ENCODE measurements at regions not wholly inside any gene's neighbourhood (a gene's known extent, or its start where the extent isn't known, plus 50 kb on each side); places are given as distances from the start of the nearest gene placed in this dataset.
"Not testable (repeated sequence)": the region's sequence is repeated elsewhere in the genome, so short reads cannot be mapped to it uniquely, and the experiment has no call there.

DNA sequence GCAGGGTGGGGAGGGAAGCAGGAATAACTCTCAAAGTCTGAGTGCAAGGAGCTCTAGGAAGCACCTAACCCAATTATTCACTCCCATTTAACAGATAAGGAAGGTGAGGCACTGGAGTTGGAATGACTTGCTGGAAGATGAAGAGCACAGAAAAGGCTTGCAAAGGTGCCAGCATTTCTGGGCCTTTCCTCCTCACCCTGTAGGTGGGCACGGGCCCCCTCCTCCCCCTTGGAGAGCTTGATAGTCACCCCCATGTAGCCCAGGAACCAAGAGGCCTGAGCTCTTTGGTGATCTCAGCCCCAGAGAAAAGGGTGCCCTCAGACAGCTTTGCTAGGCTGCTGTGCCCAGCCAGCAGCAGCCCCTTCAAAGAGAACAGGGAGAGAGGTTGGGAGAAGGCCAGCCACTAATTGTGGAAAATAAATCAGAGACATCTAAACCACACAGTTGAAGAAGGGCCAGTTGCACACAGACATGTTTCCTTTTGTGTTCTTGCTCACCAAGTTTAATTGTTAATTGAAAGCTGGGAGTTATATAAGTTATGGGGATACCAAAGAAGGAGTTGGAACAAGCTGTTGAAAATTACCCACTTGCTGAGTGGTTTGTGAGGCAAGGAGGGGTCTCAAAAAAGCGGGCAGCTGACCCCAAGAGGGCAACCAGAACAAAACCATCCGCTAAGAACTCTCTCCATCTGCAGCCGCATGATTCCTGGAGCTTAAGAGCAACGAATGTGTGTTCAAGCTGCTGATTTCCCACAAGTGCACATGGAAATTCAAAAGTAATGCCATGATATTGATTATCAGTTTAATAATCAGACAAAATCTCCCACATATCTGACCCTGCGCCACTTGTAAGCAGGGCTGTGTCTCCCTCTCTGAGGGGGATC lies 77.0 kb downstream of the MRPL14 start:
- DNase-seq: no peak

DNA sequence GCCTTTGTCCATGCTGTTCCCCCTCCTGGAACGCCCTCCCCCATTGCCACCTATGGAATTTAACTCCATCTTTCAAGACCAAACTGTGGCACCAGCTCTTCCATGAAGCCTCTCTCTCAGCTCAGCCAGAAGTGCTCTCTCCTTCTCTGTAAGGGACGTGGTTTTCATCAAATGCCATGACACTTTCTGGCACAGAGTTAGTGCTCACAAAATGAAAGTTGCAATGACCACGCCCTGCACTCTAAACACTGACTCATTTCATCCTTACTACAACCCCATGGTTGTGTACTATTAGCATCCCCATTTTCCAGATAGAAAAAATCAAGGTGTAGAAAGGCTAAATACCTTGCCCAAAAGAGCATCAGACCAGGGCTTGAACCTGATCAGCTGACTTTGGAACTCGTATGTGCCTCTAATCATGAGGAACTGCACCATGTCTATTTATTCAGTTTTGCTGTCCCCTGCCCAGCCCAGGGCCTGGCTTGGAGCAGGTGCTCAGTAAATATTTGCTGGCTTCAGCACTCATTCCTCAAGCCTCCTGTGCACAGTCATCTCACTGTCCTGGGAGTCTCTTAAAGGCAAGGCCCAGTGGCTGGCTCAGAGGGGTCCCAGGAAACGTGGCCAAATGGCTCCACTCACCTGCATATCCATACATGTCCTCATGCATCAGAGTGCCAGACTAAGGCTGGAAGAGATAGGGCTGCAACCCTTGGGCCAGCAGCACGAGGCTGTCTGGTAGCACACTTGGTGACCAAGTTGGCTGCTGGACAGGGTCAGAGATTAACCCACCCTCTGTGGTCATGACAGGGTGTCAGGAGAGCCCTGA lies 77.9 kb downstream of the MRPL14 start:
- DNase-seq: no peak

DNA sequence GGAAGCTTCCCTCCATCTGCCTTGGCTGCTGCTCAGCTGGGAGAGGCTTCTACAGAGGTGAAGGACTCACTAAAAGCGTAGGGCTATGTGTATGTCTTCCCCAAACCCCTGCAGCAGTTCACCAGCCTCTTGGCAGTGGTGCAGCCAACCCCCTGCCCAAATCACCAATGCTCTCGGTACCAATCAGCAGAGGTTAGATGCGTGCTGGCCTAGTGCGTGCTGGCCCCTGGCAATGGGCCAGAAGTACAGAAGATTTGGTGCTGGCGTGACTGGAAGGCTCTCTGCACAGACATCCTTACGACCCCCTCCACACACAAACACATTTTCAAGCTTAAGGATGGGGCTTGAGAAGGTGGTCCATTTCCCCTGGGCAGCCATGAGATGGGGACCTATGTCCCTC lies 79.0 kb downstream of the MRPL14 start:
- DNase-seq: no peak

DNA sequence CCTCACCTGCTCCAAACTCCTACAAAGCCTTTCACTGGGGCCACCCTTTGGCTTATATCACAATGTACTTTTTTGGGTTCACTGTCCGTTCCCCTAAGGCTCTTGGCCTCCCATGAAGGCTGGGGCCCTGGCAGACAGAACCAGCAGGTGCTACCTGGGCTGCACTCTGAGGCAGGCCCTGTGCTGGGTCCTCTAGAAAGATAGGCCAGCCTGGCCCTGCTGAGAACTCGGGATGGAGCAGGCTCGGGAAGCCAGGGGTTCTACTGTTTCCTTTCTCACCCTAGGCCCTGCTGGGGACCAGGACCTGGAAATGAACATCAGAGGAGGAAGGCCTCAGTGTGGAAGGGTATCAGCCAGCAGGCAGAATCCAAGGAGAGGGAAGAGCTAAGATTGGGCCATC lies 79.5 kb downstream of the MRPL14 start:
- DNase-seq: no peak

DNA sequence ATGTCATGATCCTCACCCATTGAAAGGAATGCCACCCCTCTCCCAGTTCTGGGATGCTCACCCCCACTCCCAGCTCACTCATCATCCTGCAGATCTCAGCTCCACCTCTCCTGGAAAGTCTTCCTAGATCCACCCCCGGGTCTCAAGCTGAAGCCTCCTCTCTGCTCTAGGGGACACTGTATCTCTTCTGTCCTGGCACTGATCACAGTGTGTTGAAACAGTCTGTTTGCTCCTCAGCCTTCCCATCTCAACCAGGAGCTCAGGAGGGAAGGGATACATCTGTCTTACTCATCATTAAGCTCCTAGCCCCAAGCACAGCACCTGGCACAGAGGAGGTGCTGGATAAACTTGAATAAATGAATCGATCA lies 80.1 kb downstream of the MRPL14 start:
- no peak for DNase-seq

DNA sequence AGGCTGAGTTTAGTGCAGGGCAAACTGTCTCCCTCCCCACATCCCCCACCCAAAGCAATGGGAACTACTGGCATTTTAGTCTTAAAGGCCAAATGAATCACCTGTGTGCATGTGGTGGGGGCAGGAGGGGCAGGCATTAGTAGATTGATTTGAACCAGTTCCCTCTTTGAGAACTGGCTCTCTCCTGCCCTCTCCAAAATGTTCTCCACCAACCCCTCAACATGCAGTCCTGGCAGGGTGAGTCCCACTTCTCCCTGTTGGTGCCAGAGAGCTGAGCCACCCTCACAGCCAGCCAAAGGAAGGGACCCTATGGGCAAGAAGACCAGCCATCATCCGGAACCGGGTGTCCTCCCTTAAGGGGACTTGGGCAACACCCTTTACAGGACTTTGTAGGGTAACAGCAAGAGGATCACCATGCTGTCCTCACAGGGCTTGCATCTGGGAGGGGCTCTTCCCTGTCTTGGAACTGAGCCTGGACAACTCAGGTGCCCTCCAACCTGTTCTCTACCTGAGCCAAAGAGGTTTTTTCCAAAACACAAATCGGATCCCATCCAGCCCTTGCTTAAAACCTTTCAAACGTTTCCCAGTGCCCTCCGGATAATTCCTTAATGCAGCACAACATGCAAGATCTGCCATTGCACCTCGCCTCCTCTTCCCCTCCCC lies 80.6 kb downstream of the MRPL14 start:
- DNase-seq: no peak

DNA sequence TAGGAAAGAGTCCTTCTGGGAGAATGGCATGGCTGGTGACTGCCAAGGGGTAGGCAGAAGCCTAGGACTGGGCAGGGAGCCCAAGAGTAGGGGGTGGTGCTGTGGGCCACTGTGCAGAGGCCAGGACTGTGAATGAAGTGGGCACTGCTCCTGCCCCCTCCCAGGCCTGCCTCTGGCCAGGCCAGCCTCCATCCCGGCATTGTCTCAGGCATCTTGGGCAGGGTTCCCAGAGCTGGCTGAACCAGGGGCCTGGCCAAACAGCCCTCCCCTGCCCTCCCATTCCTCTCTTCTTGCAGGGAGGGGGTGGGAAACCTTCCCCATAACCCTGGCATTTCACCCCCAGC lies 81.6 kb downstream of the MRPL14 start:
- DNase-seq: no peak

DNA sequence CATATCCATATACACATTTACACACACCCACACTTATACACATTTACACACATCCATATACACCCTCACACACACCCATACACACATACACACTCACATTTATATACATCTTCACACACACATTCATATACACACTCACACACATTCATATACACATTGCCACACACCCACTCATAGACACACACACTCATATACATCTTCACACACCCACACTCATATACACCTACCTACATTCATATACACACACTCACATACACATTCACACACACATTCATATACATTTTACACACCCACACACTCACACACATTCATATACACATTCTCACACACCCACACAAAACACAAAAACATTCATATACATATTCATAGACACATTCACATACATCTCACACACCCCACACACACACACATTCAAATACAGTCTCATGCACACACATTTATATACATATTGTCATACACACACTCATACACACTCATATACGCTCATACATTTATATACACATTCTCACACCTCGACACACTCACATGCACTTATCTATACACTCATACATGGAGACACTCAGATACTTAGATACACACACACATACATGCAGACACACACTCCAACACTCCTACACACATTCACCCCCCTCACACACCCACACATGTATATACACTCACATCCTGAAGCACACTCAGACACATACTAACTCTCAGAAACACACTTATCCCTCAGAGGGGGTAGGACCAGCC lies 82.1 kb downstream of the MRPL14 start:
- no peak for DNase-seq

DNA sequence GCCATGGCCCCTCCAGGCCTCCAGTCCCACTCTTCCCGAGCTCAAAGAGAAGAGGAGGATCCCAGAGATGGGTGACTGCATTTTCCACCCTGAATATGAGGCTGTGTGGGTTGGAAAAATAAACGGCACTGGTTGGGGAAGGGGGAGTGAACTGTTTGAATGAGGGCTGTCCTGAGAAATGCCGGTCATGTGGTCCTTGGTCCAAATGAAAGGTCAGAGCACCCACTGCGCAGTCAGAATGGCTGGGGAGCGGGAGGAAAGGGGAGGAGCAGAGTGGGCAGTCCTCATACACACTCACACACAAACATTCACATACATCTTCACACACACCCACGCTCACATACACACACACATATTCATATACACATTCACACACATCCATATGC lies 83.1 kb downstream of the MRPL14 start:
- no peak for DNase-seq

DNA sequence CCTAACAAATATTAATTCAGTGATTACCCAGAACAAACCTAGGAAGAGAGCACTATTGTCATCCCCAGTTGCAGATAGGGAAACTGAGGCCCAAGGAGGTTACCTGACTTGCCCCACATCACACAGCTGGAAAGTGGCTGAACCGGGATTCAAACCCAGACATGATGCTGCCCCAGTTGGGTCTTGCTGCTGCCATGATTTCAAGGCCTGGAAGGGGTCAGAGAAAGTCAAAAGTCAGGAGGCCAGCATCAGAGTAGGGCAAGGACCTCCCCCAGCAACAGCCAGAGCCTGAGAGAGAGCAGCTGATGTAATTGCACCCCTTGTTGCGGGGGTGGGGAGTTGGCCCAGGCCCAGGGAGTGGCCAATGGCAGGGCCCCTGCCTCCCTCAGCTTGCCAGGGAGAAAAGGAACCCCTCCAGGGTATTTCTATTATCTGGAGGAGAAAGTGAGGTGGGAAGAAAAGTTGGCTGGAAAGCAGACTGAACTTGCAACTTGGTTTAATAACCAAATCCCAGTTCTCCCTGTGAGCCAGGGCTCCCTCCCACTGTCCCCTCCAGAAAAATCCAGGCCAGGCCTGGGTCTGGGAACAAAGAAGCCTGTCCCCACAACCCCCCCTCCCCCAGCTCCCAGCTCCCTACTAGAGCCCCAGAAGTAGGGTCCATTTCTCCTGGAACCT lies 83.6 kb downstream of the MRPL14 start:
- no peak for DNase-seq

DNA sequence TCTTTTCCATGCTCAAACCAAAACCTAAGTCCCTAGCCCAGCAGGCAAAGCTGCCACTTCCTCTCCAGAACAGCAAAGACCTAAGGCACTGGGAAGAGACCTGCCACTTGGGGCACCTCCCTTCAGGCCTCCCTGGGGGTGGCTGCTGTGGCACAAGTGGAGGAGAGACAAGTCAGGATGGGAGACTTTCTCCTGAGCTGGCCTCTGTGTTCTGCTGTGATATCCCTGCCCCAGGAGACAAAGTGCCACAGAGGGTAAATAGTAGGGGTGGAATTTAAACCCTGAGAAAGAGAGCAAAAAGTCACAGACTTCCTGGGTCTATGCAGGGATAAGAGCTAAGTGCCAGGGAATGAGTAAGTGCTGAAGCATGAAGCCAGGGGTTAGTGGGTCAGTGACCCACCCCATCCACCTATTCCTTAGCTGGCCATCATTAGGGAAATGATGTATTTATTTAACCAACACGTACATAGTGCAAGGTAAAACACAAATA lies 84.2 kb downstream of the MRPL14 start:
- no peak for DNase-seq

DNA sequence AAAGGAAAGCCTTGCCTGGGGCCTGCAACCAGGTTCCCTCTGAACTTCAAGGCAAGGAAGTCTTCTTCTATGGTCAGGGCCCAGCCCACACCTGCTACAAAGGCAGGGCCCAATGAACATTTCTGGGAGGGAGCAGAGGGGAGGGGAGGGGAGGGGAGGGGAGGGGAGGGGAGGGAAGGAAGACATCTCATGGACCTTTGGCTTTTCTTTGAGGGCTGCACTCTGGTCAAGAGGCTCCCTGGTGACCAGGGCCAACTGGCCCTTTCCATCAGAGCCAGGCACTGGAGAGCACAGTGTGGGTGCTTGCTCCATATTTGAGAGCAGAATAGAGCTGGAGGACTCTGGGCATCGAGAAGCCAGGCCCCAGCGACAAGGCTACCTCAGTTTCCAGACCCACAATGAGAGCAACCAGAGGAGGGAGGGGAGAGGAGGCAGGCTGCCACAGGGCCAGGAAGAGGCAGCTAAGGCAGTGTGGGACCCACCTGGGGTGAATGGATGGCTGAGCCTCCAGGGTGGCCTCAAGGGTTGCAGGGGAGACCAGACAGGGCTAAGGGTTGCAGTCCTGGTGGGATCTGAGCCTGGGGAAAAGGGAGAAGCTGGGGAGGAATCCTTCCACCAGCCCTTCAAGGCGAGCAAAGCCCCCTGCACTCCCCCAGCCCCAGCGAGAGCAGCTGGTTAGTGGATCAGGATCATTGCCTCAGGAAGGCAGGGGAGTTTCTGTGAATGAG lies 84.8 kb downstream of the MRPL14 start:
- DNase-seq: no peak

DNA sequence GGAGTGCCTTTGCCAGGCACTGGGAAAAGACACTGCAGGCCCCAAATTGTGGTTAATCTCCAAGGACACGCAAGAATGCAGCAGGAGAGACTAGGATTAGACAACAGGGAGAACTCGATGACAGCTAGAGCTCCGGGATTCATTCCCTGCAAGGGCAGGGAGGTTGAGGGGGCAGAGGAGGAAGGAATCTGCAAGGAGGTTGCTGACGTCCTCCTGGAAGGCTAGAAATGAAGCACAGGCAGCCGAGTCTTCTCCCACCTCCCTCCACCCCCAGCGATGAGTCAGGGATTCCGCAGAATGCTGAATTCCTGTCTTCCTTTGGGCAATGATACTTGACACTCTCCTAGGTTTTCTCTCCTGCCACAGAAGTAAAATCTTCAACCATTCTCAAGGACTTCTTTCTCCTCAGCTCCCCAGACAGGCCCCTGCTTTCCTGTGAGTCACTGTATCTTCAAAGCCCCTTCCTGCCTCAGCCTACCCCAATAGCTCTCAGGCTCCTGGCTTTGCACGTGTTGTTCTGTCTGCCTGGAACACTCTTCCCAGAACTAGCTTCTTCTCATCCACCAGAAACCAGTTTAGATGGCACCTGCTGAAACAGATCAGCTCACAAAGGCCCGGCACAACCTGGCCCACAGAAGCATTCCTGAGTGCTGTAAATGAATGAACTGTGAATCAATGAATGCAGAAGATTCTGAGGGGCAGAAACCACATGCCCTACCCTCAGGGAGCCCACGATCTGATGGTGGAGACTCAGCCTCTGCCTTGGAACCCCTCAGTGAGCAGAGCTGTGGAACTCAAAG lies 85.6 kb downstream of the MRPL14 start:
- no peak for DNase-seq

DNA sequence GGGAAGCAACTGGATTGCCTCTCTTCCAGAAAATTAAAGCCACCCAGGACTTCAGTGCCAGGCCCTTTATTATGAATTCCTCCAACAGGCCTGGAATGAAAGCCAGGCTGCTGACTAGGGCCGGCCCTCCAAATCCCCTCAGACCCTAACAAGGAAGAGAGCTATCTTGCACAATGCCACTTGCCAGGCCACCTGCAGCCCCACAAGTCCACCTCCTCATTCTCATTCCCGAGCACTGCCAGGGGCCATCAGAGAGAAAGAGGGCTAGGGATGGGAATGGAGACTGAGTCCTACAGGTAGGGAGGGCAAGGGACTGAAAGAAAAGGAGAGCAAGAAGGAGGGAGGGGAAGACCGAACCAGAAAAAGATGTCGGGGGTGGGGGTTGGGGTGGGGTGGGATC lies 86.5 kb downstream of the MRPL14 start:
- DNase-seq: no peak

DNA sequence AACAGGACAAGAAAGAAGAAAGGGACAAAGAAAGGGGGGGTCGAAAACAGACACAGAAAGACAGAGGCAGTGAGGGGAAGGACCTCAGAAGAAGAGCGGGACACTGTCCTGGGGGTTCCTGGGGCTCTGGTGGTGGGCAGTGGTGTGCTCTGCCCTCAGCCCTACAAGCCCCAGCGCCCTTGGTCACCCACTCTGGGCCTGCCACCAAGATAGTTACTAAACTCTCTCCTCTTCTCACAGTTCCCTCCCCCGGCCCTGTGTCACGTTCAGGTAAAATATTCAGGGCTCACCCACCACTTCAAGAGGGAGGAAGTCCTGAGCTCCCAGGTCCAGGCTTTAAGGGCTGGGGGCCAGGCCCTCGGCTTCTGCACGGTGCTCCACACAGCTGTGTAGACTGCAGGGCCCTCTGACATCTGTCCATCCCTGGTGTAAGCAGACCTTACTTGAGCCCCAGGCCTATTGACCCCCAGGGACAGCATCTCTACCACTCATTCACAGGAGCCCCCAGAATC lies 87.4 kb downstream of the MRPL14 start:
- no peak for DNase-seq

DNA sequence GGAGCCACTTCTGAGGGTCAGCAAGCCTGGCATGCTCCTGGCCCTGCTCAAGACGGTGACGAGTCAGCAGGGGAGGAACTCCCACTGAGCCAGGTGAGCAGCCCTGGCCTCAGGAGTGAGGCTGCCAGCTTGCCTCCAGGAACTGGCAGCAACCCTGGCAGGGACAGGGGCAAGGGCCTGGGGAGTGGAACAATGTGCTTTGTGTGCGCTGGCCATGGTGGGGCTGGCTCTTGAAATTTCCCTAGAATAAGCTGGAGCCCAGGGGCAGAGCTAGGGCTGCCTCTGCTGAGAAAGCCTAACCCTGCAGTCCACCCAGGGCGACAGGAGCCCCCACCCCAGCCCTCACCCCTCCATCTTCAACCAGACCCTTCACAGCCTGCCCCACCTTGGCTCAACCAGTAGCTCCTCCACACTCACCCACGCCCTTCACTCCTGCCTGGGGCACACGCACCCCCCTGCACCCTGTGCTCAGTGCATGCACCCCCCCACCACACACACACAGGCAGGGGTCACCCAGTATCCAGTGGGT lies 88.0 kb downstream of the MRPL14 start:
- DNase-seq: no peak

DNA sequence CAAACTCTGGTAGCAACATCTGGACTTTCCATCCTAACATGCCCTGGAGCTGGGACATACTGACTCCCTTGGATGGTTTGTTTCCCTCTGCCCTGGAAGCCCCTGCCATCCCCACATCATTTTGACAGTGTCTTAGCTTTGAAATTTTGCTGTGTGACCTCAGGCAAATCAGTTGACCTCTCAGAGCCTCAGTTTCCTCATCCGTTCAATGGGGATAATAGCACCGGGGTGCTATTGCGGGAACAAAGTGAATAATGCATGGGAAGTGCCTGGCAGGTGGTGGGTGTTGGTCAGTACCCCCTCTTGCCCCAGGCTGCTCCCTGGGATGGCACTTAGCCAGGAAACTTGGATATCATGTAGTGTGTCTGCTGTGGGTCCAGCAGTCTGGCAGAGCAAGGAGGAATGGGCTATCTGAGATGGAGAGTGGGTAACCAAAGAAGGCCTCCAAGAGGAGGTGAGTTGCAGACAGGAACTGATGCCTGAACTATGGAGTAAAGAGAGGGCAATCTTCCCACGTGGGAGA lies 88.6 kb downstream of the MRPL14 start:
- no peak for DNase-seq

DNA sequence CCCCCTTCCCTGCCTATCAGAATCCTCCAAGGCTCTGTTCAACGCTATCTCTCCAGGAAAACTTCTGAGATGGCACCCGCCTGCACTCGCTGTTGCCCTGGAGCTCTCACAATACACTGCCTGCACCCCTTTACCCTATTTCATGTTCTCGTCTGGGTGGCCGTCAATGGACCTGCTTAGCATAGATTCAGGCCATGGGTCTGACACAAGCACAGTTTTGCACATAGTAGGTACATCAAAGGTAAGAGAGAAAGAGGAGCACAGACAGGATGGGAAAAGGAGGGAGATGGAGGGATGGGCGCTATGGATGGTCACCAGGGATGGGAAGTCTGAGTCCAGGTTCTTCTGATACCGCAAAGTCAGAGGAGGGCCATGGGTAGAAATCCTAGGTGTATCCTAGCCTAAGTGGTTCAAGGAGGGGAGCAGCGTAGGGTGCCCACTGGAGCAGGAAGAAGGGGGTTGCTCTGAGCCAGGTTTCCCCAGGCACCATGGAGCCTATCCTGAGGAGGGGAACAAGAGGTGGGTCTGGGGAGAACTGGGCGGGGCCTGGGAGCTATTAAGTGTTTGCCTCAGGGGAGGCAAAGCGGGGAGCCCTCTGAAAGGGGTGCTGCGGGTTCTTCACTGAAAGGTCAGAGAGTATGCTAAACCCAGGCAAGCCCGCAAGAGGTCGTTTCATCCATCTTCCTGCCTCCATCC lies 89.3 kb downstream of the MRPL14 start:
- DNase-seq: no peak

DNA sequence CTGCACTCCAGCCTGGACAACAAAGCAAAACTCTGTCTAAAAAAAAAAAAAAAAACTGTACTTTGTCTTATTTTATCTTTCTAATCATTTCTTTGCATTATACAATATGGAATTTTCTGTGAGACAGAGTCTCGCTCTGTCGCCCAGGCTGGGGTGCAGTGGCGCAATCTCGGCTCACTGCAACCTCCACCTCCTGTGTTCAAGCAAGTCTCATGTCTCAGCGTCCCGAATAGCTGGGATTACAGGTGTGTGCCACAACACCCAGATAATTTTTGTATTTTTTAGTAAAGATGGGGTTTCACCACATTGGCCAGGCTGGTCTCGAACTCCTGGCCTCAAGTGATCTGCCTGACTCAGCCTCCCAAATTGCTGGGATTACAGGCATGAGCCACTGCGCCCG lies 90.0 kb downstream of the MRPL14 start:
- DNase-seq: not testable (repeated sequence)
